ENCODE measurements at regions not wholly inside any gene's neighbourhood (a gene's known extent, or its start where the extent isn't known, plus 50 kb on each side); places are given as distances from the start of the nearest gene placed in this dataset.

DNA sequence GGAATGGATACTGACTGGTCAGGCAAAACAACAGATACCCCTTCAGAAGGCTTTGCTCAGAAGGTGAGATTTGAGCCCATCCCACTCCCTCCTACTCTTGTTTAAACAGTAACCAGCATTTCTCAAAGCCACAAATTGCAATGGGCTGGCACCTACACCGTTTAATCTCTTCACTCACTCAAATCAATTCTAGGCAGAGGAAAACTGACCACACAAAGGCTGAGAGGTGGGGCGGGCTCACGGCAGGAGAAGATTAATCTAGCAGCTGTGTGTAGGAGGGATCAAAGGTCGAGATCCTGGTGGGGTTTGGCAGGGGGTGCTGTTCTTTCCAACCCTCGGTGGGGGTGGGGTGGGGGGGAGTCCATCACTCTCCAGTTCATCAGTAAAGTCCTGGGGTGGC, 622.4 kb downstream of the BCOR start:
- H3K9ac ChIP-seq (ENCODE audit: control insufficient read depth, extremely low read depth, insufficient read depth, low read length), result no peak overlapping the region
- H3K9me1 ChIP-seq (ENCODE audit: control insufficient read depth, extremely low read depth, insufficient read depth, low read length), result no peaks in the 10 kb centered on the region
- H3K79me2 ChIP-seq (ENCODE audit: control insufficient read depth, insufficient read depth, low read length), result no peaks in the 10 kb centered on the region
- TF ChIP-seq EZH2 (IDR thresholded peaks at IDR 0.05; ENCODE audit: low read length), result no peak
- TF ChIP-seq, protein P1, sequence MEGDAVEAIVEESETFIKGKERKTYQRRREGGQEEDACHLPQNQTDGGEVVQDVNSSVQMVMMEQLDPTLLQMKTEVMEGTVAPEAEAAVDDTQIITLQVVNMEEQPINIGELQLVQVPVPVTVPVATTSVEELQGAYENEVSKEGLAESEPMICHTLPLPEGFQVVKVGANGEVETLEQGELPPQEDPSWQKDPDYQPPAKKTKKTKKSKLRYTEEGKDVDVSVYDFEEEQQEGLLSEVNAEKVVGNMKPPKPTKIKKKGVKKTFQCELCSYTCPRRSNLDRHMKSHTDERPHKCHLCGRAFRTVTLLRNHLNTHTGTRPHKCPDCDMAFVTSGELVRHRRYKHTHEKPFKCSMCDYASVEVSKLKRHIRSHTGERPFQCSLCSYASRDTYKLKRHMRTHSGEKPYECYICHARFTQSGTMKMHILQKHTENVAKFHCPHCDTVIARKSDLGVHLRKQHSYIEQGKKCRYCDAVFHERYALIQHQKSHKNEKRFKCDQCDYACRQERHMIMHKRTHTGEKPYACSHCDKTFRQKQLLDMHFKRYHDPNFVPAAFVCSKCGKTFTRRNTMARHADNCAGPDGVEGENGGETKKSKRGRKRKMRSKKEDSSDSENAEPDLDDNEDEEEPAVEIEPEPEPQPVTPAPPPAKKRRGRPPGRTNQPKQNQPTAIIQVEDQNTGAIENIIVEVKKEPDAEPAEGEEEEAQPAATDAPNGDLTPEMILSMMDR (optimal IDR thresholded peaks at IDR 0.05 in 1 of 3, IDR thresholded peaks at IDR 0.05 in 1 of 3, conservative IDR thresholded peaks at IDR 0.05 in 1 of 3; ENCODE audit: extremely low read depth in 1 of 3, insufficient read depth in 2 of 3, low read length in 3 of 3), result no peak
- no peak overlapping the region for H3K4me2 ChIP-seq (ENCODE audit: control insufficient read depth, extremely low read depth, insufficient read depth, low read depth, low read length)
- no peaks in the 10 kb centered on the region for H3K36me3 ChIP-seq (ENCODE audit: control insufficient read depth in 2 of 2, extremely low read depth in 1 of 2, insufficient read depth in 2 of 2, low read length in 2 of 2)
- dilution Hi-C loops (cut with MboI; ENCODE audit: extremely low pct_ligation_motif_present, low sequenced_read_pairs), result no loop called here
- H3K27me3 ChIP-seq (ENCODE audit: control insufficient read depth, extremely low read depth, insufficient read depth, low read length), result no peaks in the 10 kb centered on the region
- H3K4me1 ChIP-seq (ENCODE audit: control insufficient read depth, extremely low read depth, insufficient read depth, low read length), result peaks cover 8% of the 10 kb centered on the region
- H2AFZ ChIP-seq (ENCODE audit: control insufficient read depth, low read length), result no peak overlapping the region
- no peak overlapping the region for H3K27ac ChIP-seq (ENCODE audit: control insufficient read depth, insufficient read depth, low read length)
- H3K4me3 ChIP-seq (ENCODE audit: control insufficient read depth in 2 of 3, extremely low read depth in 1 of 3, insufficient read depth in 2 of 3, low read depth in 1 of 3, low read length in 3 of 3), result no peak overlapping the region
- no peaks in the 10 kb centered on the region for H4K20me1 ChIP-seq (ENCODE audit: control insufficient read depth, extremely low read depth, insufficient read depth, low read length)
- no peaks in the 10 kb centered on the region for H3K9me3 ChIP-seq (ENCODE audit: control insufficient read depth, low read depth, low read length)
- FAIRE-seq (no peak), DNase-seq (ENCODE audit: low read depth, low spot score) (no peak)

DNA sequence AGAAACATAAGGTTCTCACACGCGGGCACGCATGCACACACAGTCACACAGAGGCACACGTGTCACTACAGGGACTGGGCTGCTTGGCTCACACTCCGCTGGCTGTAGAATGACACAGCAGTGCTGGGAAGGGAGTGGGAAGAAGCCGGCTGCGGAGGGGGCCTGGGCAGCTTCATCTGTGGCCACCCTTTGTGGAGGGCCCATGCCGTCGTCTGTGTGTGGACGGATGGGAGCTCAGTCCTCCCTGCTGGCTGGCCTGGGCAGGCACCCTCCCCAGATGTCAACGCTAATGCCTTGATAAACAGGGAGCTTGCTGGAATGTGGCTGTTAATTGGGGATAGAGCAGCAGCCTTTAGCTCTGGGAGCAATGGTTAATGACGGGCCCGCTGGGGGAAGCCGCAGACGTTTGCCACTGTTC, 621.1 kb downstream of the BCOR start:
- Histone ChIP-seq H3K27me3 (ENCODE audit: control insufficient read depth, extremely low read depth, insufficient read depth, low read length) (no peaks in the 10 kb centered on the region), H3K4me1 (ENCODE audit: control insufficient read depth, extremely low read depth, insufficient read depth, low read length) (peaks cover 14% of the 10 kb centered on the region), H3K4me3 (ENCODE audit: control insufficient read depth in 2 of 3, extremely low read depth in 1 of 3, insufficient read depth in 2 of 3, low read depth in 1 of 3, low read length in 3 of 3) (no peak overlapping the region), H3K27ac (ENCODE audit: control insufficient read depth, insufficient read depth, low read length) (no peak overlapping the region), H4K20me1 (ENCODE audit: control insufficient read depth, extremely low read depth, insufficient read depth, low read length) (no peaks in the 10 kb centered on the region), H3K9me3 (ENCODE audit: control insufficient read depth, low read depth, low read length) (no peaks in the 10 kb centered on the region), H3K36me3 (ENCODE audit: control insufficient read depth in 2 of 2, extremely low read depth in 1 of 2, insufficient read depth in 2 of 2, low read length in 2 of 2) (no peaks in the 10 kb centered on the region), H3K4me2 (ENCODE audit: control insufficient read depth, extremely low read depth, insufficient read depth, low read depth, low read length) (no peak overlapping the region), H3K9ac (ENCODE audit: control insufficient read depth, extremely low read depth, insufficient read depth, low read length) (no peak overlapping the region), H2AFZ (ENCODE audit: control insufficient read depth, low read length) (no peak overlapping the region), H3K9me1 (ENCODE audit: control insufficient read depth, extremely low read depth, insufficient read depth, low read length) (no peaks in the 10 kb centered on the region), H3K79me2 (ENCODE audit: control insufficient read depth, insufficient read depth, low read length) (no peaks in the 10 kb centered on the region)
- TF ChIP-seq, protein P1 (optimal IDR thresholded peaks at IDR 0.05 in 1 of 3, IDR thresholded peaks at IDR 0.05 in 1 of 3, conservative IDR thresholded peaks at IDR 0.05 in 1 of 3; ENCODE audit: extremely low read depth in 1 of 3, insufficient read depth in 2 of 3, low read length in 3 of 3), result no peak
- no peak for TF ChIP-seq EZH2 (IDR thresholded peaks at IDR 0.05; ENCODE audit: low read length)
- DNase-seq (ENCODE audit: low read depth, low spot score) (no peak), FAIRE-seq (no peak)
- dilution Hi-C loops (cut with MboI; ENCODE audit: extremely low pct_ligation_motif_present, low sequenced_read_pairs), result no loop called here

Measured in keratinocyte (primary cell).